Adrenal gland (tissue), 9 donors: ENCODE measurements at regions not wholly inside any gene's neighbourhood (a gene's known extent, or its start where the extent isn't known, plus 50 kb on each side); places are given as distances from the start of the nearest gene placed in this dataset.

Experiments
- DNase-seq, 7 donors: peaks; one replicate each; pipeline ENCODE4 v3.0.0-alpha.2; 2019 to 2020
- H3K27ac ChIP-seq, 5 donors: fragments of 200-600 bp; sonication (generic) in 4 of 5; 1 replicate in 3 of 5; 2 replicates in 2 of 5; pipeline versions ENCODE4 v1.5.1 to v1.8.0; 2016 to 2020; ENCODE audit warnings: mild to moderate bottlenecking in 1 of 5
- H3K27me3 ChIP-seq: fragments of 200-600 bp; 2 replicates; pipeline ENCODE4 v1.8.0; 2021
- H3K36me3 ChIP-seq, 2 donors: fragments of 200-600 bp; replicated peaks in 1 of 2; 1 replicate in 1 of 2; 2 replicates in 1 of 2; pipeline versions ENCODE4 v1.5.1 to v1.8.0; 2018 to 2022
- H3K4me1 ChIP-seq, 2 donors: fragments of 200-600 bp; replicated peaks in 1 of 2; 1 replicate in 1 of 2; 2 replicates in 1 of 2; pipeline versions ENCODE4 v1.5.1 to v1.8.0; 2018 to 2021
- H3K4me3 ChIP-seq, 4 donors: fragments of 200-600 bp; sonication (generic) in 3 of 4; one replicate each; pipeline ENCODE4 v1.5.1; 2016 to 2018
- H3K9me3 ChIP-seq, 3 donors: fragments of 200-600 bp; sonication (generic) in 1 of 3; replicated peaks in 1 of 3; 1 replicate in 2 of 3; 2 replicates in 1 of 3; pipeline versions ENCODE4 v1.5.1 to v1.8.0; 2016 to 2021
- POLR2A ChIP-seq, 2 donors: fragments of 450-650 bp; IDR thresholded peaks; one replicate each; pipeline ENCODE4 v1.6.1; 2017; ENCODE audit warnings: antibody characterized with exemption in 2 of 2, mild to moderate bottlenecking in 2 of 2, moderate library complexity in 1 of 2
- WGBS, 4 donors: extraction: QIAGEN DNeasy Blood & Tissue Kit in 2 of 4; methylation state at CpG; one replicate each; pipeline versions ENCODE4 v1.1.5 to v1.1.7; 2013 to 2017; 5-methylcytosine and 5-hydroxymethylcytosine counted together
- intact Hi-C, 2 donors: fragments of 100-400 bp; cut with DNase I; formaldehyde crosslinking; loops; one replicate each; pipeline versions ENCODE4 v1.14.1 to v1.15.0; 2022 to 2023
- TF ChIP-seq, protein P1 (sequence below), 6 experiments: fragments of 450-650 bp in 4 of 6; fragments of 200-600 bp in 2 of 6; sonication (generic) in 1 of 6; IDR thresholded peaks; 1 replicate in 5 of 6; 2 replicates in 1 of 6; pipeline versions ENCODE4 v1.5.1 to v1.8.0; 2016 to 2021; ENCODE audit warnings: antibody characterized with exemption in 6 of 6, mild to moderate bottlenecking in 2 of 6, moderate library complexity in 1 of 6
- donor health status: healthy with polysubstance abuse.
- donor health status: Bipolar disorder and iron deficiency.
- donor health status: DM: yes; HTN: yes; CAD: no.
- donor health status: DM: no; HTN: no; CAD: no.
- donor health status: DM: no; HTN: no; CAD: no.

- intact Hi-C loops = no loop called here
- Histone ChIP-seq H3K36me3 (no peaks in the 10 kb centered on the region), H3K9me3 (no peaks in the 10 kb centered on the region), H3K4me1 (no peaks in the 10 kb centered on the region), H3K27me3 (no peaks in the 10 kb centered on the region), H3K27ac (no peak overlapping the region), H3K4me3 (no peak overlapping the region)
- WGBS, 4 donors = 84 to 98% (median 92%) methylated on average over 3 to 5 of the region's 5 CpGs
- TF ChIP-seq, protein P1, sequence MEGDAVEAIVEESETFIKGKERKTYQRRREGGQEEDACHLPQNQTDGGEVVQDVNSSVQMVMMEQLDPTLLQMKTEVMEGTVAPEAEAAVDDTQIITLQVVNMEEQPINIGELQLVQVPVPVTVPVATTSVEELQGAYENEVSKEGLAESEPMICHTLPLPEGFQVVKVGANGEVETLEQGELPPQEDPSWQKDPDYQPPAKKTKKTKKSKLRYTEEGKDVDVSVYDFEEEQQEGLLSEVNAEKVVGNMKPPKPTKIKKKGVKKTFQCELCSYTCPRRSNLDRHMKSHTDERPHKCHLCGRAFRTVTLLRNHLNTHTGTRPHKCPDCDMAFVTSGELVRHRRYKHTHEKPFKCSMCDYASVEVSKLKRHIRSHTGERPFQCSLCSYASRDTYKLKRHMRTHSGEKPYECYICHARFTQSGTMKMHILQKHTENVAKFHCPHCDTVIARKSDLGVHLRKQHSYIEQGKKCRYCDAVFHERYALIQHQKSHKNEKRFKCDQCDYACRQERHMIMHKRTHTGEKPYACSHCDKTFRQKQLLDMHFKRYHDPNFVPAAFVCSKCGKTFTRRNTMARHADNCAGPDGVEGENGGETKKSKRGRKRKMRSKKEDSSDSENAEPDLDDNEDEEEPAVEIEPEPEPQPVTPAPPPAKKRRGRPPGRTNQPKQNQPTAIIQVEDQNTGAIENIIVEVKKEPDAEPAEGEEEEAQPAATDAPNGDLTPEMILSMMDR (IDR thresholded peaks at IDR 0.05) = no peak
- no peak for DNase-seq
Observed at GRCh38 chr9:99650187-99650874, 171.4 kb upstream of the NR4A3 start.

DNA sequence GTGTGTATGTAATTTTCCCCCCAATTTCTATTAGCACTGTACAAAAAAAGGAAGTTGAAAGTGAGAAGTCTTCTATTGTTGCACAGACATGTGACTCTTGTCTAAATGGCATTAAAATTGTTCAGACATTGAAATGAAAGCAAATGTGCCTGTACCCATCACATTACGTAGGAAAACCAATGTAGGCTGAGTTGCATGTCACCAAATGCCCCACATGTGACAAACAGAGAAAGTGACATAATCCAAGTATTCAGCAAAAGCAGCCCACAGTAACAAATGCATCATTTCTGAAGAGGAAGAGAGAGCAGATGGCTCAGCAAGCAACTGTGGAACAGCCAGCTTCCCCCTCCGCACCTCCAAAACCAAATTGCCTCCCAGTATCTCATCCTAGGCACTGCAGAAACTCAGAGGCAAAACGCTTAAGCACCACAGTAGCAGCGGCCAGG lies 161.5 kb upstream of the NR4A3 start:
- DNase-seq = peak in 2 of 7 donors; percentile 14 to 19
- Histone ChIP-seq H3K36me3 (no peaks in the 10 kb centered on the region), H3K9me3 (no peaks in the 10 kb centered on the region), H3K4me1 (no peaks in the 10 kb centered on the region), H3K4me3 (no peak overlapping the region), H3K27ac (no peak overlapping the region), H3K27me3 (no peaks in the 10 kb centered on the region)
- WGBS, 4 donors = 76 to 87% (median 84%) methylated on average over 4 of the region's 4 CpGs
- TF ChIP-seq POLR2A (IDR thresholded peaks at IDR 0.05) = no peak
- TF ChIP-seq, protein P1 (IDR thresholded peaks at IDR 0.05) = no peak
- intact Hi-C loops = no loop called here

- WGBS, 4 donors = 85 to 96% (median 89%) methylated on average over 1 of the region's 1 CpG
- intact Hi-C loops = no loop called here
- H3K36me3 ChIP-seq = no peaks in the 10 kb centered on the region
Observed at GRCh38 chr9:99663297-99663696, 158.4 kb upstream of the NR4A3 start.

GRCh38 chr9:99663856-99664255 lies 157.8 kb upstream of the NR4A3 start:
- Histone ChIP-seq H3K36me3 (no peaks in the 10 kb centered on the region), H3K4me1 (peaks cover 0 to 4% of the 10 kb centered on the region in 2 donors), H3K9me3 (no peaks in the 10 kb centered on the region), H3K27ac (no peak overlapping the region), H3K4me3 (no peak overlapping the region), H3K27me3 (no peaks in the 10 kb centered on the region)
- WGBS, 4 donors = 75 to 81% (median 78%) methylated on average over 1 of the region's 1 CpG
- TF ChIP-seq, protein P1 (IDR thresholded peaks at IDR 0.05) = no peak
- no peak for TF ChIP-seq POLR2A (IDR thresholded peaks at IDR 0.05)
- intact Hi-C loops = no loop called here
- no peak for DNase-seq

More at GRCh38 chr9:99663297-99663696, 158.4 kb upstream of the NR4A3 start:
- TF ChIP-seq, protein P1 (IDR thresholded peaks at IDR 0.05) = no peak
- no peak for TF ChIP-seq POLR2A (IDR thresholded peaks at IDR 0.05)
- no peak overlapping the region for H3K4me3 ChIP-seq
- no peak overlapping the region for H3K27ac ChIP-seq
- H3K9me3 ChIP-seq = no peaks in the 10 kb centered on the region
- H3K27me3 ChIP-seq = no peaks in the 10 kb centered on the region
- DNase-seq = no peak
- H3K4me1 ChIP-seq = peaks cover 0 to 4% of the 10 kb centered on the region in 2 donors
